ENCODE measurements at regions not wholly inside any gene's neighbourhood (a gene's known extent, or its start where the extent isn't known, plus 50 kb on each side); places are given as distances from the start of the nearest gene placed in this dataset.

- ATAC-seq (no peak), DNase-seq (no peak)
- Mint-ChIP-seq H3K9me3 (no peaks in the 10 kb centered on the region), H3K27ac (no peak overlapping the region), H3K4me3 (no peak overlapping the region), H3K4me1 (no peaks in the 10 kb centered on the region), H3K36me3 (ENCODE audit: low read depth) (no peaks in the 10 kb centered on the region), H3K27me3 (peaks cover 15% of the 10 kb centered on the region)
Observed at GRCh38 chr17:68737761-68738443, 136.7 kb upstream of the FAM20A start.

DNA sequence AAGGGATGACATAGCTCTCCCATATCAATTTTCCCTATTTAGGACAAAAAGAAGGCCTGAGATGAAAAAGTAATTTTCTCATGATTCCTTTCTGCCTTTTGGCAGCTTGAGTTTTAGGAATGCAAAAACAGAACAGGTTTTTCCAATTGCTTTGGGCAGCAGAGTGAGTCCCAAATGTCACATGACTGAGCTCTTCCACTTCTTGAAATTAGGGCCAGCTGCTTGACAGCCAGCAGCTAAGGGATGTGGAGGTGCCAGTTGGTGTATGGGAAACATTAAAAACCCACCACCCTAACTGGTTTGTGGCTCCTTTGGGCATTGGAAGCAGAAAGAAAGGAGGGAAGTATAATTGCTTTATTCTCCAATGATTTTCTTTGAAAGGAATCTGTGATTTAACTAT lies 133.8 kb upstream of the FAM20A start:
- H3K27me3 Mint-ChIP-seq = peaks cover 14% of the 10 kb centered on the region
- H3K9me3 Mint-ChIP-seq = no peaks in the 10 kb centered on the region
- no peak overlapping the region for H3K27ac Mint-ChIP-seq
- ATAC-seq = no peak
- no peak overlapping the region for H3K4me3 Mint-ChIP-seq
- DNase-seq = no peak
- no peaks in the 10 kb centered on the region for H3K4me1 Mint-ChIP-seq
- no peaks in the 10 kb centered on the region for H3K36me3 Mint-ChIP-seq (ENCODE audit: low read depth)

- Mint-ChIP-seq H3K36me3 (ENCODE audit: low read depth) (no peaks in the 10 kb centered on the region), H3K27ac (no peak overlapping the region), H3K27me3 (peaks cover 14% of the 10 kb centered on the region), H3K4me3 (no peak overlapping the region), H3K9me3 (peaks cover under 1% of the 10 kb centered on the region), H3K4me1 (no peaks in the 10 kb centered on the region)
- DNase-seq (no peak), ATAC-seq (no peak)
Observed at GRCh38 chr17:68734187-68734900, 133.2 kb upstream of the FAM20A start.

- H3K27ac Mint-ChIP-seq = no peak overlapping the region
- no peaks in the 10 kb centered on the region for H3K36me3 Mint-ChIP-seq (ENCODE audit: low read depth)
- no peak overlapping the region for H3K4me3 Mint-ChIP-seq
- DNase-seq (no peak), ATAC-seq (no peak)
- H3K4me1 Mint-ChIP-seq = no peaks in the 10 kb centered on the region
- peaks cover 18% of the 10 kb centered on the region for H3K27me3 Mint-ChIP-seq
- peaks cover 5% of the 10 kb centered on the region for H3K9me3 Mint-ChIP-seq
Observed at GRCh38 chr17:68733241-68734176, 132.3 kb upstream of the FAM20A start.

DNA sequence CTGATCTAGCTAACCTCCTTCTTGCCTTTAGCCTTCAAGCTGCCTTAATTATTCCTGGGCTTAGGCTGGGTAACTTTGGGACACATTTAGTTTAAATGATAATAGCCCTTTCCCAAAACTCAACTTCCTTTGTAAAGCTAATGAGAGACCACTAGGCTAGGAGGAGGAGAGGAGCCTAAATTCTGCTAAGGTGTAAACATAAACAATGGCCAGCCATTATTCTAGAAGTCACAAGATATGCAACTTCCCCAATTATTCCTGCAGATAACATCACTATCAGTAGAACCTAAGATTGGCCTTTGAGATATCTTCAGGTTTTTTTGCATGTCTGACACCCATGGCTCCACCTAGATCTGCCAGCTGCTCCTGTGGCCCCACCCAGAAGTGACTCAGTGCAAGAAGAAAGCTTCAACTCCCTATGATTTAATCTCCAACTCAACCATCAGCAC lies 131.2 kb upstream of the FAM20A start:
- peaks cover 13% of the 10 kb centered on the region for H3K27me3 Mint-ChIP-seq

DNA sequence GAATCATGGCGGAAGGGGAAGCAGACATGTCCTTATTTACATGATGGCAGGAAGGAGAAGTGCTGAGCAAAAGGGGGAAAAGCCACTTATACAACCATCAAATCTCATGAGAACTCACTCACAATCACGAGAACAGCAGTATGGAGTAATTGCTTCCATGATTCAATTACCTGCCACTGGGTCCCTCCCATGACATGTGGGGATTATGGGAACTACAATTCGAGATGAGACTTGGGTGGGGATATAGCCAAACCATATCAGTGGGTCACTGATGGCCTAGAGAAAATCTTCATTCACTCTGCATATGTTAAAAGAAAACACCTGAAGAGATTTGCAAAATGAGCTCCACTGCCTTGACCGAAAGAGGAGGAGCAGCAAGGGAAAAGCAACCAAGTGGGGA lies 130.3 kb upstream of the FAM20A start:
- Mint-ChIP-seq H3K4me1 (no peaks in the 10 kb centered on the region), H3K36me3 (ENCODE audit: low read depth) (no peaks in the 10 kb centered on the region), H3K9me3 (peaks cover 8% of the 10 kb centered on the region), H3K4me3 (no peak overlapping the region), H3K27ac (no peak overlapping the region), H3K27me3 (peaks cover 10% of the 10 kb centered on the region)
- ATAC-seq (no peak), DNase-seq (no peak)

More for the DNA sequence above, 131.2 kb upstream of the FAM20A start:
- H3K4me3 Mint-ChIP-seq = no peak overlapping the region
- DNase-seq (no peak), ATAC-seq (no peak)
- H3K27ac Mint-ChIP-seq = no peak overlapping the region
- peaks cover 8% of the 10 kb centered on the region for H3K9me3 Mint-ChIP-seq
- no peaks in the 10 kb centered on the region for H3K4me1 Mint-ChIP-seq
- no peaks in the 10 kb centered on the region for H3K36me3 Mint-ChIP-seq (ENCODE audit: low read depth)

GRCh38 chr17:68719431-68719830 lies 118.3 kb upstream of the FAM20A start:
- Mint-ChIP-seq H3K9me3 (no peaks in the 10 kb centered on the region), H3K27ac (no peak overlapping the region), H3K27me3 (peaks cover 14% of the 10 kb centered on the region), H3K4me1 (no peaks in the 10 kb centered on the region), H3K4me3 (no peak overlapping the region), H3K36me3 (ENCODE audit: low read depth) (no peaks in the 10 kb centered on the region)
- ATAC-seq (no peak), DNase-seq (no peak)

DNA sequence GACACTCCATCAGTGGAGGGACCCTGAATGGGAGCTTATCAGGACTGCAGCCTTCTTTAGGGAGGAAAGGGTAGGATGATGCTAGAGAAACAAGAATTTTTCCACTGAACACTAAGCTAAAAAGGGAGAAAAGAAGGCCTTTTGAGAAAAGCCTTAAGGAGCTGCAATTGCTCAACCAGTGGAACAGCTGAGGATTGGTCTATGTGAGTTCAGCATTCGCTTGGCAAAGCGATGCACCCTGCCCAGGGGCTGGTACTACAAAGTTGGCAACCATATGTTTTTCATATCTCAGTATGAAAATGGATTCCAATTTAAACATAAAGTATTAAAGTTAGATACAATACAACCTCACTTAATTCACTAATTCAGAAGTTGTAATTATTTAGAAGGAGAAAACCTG lies 117.8 kb upstream of the FAM20A start:
- H3K27ac Mint-ChIP-seq = no peak overlapping the region
- H3K9me3 Mint-ChIP-seq = no peaks in the 10 kb centered on the region
- H3K4me1 Mint-ChIP-seq = no peaks in the 10 kb centered on the region
- no peak for DNase-seq
- no peaks in the 10 kb centered on the region for H3K36me3 Mint-ChIP-seq (ENCODE audit: low read depth)
- ATAC-seq = no peak
- peaks cover 14% of the 10 kb centered on the region for H3K27me3 Mint-ChIP-seq
- no peak overlapping the region for H3K4me3 Mint-ChIP-seq

GRCh38 chr17:68718465-68718864 lies 117.3 kb upstream of the FAM20A start:
- Mint-ChIP-seq H3K27me3 (peaks cover 14% of the 10 kb centered on the region), H3K4me1 (no peaks in the 10 kb centered on the region), H3K27ac (no peak overlapping the region), H3K36me3 (ENCODE audit: low read depth) (no peaks in the 10 kb centered on the region), H3K4me3 (no peak overlapping the region), H3K9me3 (no peaks in the 10 kb centered on the region)
- DNase-seq (no peak), ATAC-seq (no peak)

GRCh38 chr17:68714676-68715075 lies 113.5 kb upstream of the FAM20A start:
- Mint-ChIP-seq H3K4me3 (no peak overlapping the region), H3K27me3 (peaks cover 18% of the 10 kb centered on the region), H3K36me3 (ENCODE audit: low read depth) (no peaks in the 10 kb centered on the region), H3K27ac (no peak overlapping the region), H3K4me1 (no peaks in the 10 kb centered on the region), H3K9me3 (no peaks in the 10 kb centered on the region)
- DNase-seq (no peak), ATAC-seq (no peak)

- Mint-ChIP-seq H3K4me1 (no peaks in the 10 kb centered on the region), H3K9me3 (no peaks in the 10 kb centered on the region), H3K27ac (no peak overlapping the region), H3K36me3 (ENCODE audit: low read depth) (no peaks in the 10 kb centered on the region), H3K4me3 (no peak overlapping the region), H3K27me3 (peaks cover 14% of the 10 kb centered on the region)
- ATAC-seq = no peak
- DNase-seq = no peak
Observed at GRCh38 chr17:68711858-68712257, 110.7 kb upstream of the FAM20A start.

GRCh38 chr17:68710976-68711375 lies 109.8 kb upstream of the FAM20A start:
- H3K4me3 Mint-ChIP-seq = no peak overlapping the region
- H3K4me1 Mint-ChIP-seq = no peaks in the 10 kb centered on the region
- no peak overlapping the region for H3K27ac Mint-ChIP-seq

DNA sequence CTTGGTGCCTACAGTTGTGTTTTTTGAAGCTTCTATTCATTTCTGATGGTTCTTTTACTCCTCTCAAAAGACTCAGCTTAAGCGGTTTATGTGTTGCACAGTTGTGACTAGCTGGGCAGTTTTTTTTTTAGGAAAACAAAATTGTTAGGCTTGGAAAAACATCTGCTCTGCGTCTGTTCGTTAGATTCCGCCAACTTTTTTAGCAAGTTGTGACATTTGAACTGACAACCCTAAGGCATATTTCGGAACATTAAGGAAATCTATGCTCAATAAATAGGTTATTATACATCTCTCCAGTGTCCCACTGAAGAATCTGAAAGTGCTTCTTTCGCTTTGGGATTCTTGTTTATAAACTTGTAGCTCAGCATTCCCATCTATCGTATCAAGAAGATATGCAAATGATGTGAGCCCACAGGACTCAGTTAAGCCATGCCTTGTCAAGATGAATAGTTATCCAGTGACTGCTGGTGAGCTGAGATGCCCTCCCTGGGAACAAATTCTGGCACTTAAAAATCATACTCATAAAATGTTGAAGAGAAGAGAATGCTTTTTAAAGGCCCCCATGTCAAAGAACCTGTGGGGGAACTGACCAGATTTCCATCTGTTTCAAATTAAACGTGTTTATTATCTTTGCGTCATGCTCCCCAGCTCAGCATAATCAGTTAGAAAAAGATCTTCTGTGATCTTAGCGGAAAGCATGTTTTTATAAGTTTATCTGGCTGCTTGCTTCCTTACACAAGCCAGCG lies 109.0 kb upstream of the FAM20A start:
- H3K27me3 Mint-ChIP-seq = peaks cover 9% of the 10 kb centered on the region
- H3K36me3 Mint-ChIP-seq (ENCODE audit: low read depth) = no peaks in the 10 kb centered on the region
- H3K27ac Mint-ChIP-seq = no peak overlapping the region
- no peaks in the 10 kb centered on the region for H3K9me3 Mint-ChIP-seq
- no peak overlapping the region for H3K4me3 Mint-ChIP-seq
- no peaks in the 10 kb centered on the region for H3K4me1 Mint-ChIP-seq
- ATAC-seq (no peak), DNase-seq (no peak)

More at GRCh38 chr17:68710976-68711375, 109.8 kb upstream of the FAM20A start:
- DNase-seq (no peak), ATAC-seq (no peak)
- Mint-ChIP-seq H3K36me3 (ENCODE audit: low read depth) (no peaks in the 10 kb centered on the region), H3K9me3 (no peaks in the 10 kb centered on the region), H3K27me3 (peaks cover 11% of the 10 kb centered on the region)

DNA sequence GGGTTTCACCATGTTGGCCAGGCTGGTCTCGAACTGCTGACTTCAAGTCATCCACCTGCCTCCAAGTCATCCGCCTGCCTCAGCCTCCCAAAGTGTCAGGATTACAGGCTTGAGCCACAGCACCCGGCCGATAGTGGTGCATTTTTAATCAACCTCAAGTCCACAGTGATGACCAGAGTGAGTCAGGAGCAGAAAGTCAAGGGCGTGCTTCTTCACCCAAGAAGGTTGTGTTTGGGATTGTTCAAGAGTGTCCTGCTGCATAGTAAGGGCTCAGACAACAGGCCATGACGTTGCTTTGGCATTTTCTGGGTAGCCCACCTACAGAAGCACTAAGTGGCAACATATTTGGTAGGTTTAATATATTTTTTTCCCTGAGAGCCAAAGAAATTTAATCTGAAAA lies 108.3 kb upstream of the FAM20A start:
- Mint-ChIP-seq H3K4me1 (no peaks in the 10 kb centered on the region), H3K4me3 (no peak overlapping the region), H3K9me3 (no peaks in the 10 kb centered on the region), H3K27ac (no peak overlapping the region), H3K27me3 (peaks cover 9% of the 10 kb centered on the region), H3K36me3 (ENCODE audit: low read depth) (no peaks in the 10 kb centered on the region)
- no peak for DNase-seq
- ATAC-seq = no peak
